HCT116 (cell line): ENCODE measurements at regions not wholly inside any gene's neighbourhood (a gene's known extent, or its start where the extent isn't known, plus 50 kb on each side); places are given as distances from the start of the nearest gene placed in this dataset.

ENCODE experiments used
- ATAC-seq: fragments of 200-7000 bp; cut with Tn5 transposase; 2 replicates; pipeline ENCODE4 v1.9.1; 2020; ENCODE audit warnings: mild to moderate bottlenecking, moderate library complexity
- BruUV-seq: library from RNA; stranded (reverse); fragments of 400-500 nt; replicated peaks from 2 replicates; lab custom pipeline; 2021; lab: Mats Ljungman, UMichigan
- CTCF ChIA-PET: fragments of 300-600 bp; sonication (Branson Sonifier 250); formaldehyde crosslinking; loops from one replicate; lab custom pipeline; 2021; ENCODE audit warnings: antibody characterized with exemption; lab: Charles Lee
- POLR2A ChIA-PET: fragments of 300-600, 350-600 bp; sonication (Branson Sonifier 250); formaldehyde crosslinking; loops from one replicate; lab custom pipeline; 2021; ENCODE audit warnings: antibody characterized with exemption; lab: Charles Lee
- RAD21 ChIA-PET, 2 experiments: fragments of 300-600 bp; sonication (Branson Sonifier 250); formaldehyde crosslinking; loops; one replicate each; lab custom pipeline; 2023; ENCODE audit warnings: low total read pairs in 2 of 2; ENCODE audit not compliant: uncharacterized antibody in 2 of 2, unreplicated experiment in 2 of 2, low non-redundant PET in 1 of 2; lab: Charles Lee
- DNase-seq: peaks from one replicate; pipeline ENCODE4 v3.0.0-alpha.2; 2010; ENCODE audit warnings: low read depth, low spot score
- H2AFZ ChIP-seq: fragments of 200-600 bp; shearing (Covaris generic), sonication (generic); 2 replicates; pipeline ENCODE4 v1.6.1; 2017; ENCODE audit warnings: low read depth, mixed run types, mixed read lengths, antibody characterized with exemption, low read length; ENCODE audit not compliant: poor library complexity, severe bottlenecking
- H3K27ac ChIP-seq: 2 replicates; pipeline ENCODE4 v1.5.1; 2012; ENCODE audit warnings: low read depth, low read length
- H3K27me3 ChIP-seq: fragments of 200-600 bp; sonication (generic); 2 replicates; pipeline ENCODE4 v1.6.1; 2016; ENCODE audit warnings: mixed run types, low read length, mixed read lengths; ENCODE audit not compliant: insufficient read depth
- H3K36me3 ChIP-seq, 2 experiments: fragments of 200-500 bp in 1 of 2; fragments of 200-600 bp in 1 of 2; sonication (Bioruptor generic) in 1 of 2; sonication (generic) in 1 of 2; 2 replicates each; pipeline versions ENCODE4 v1.5.1 to v1.6.1; 2014 to 2016; ENCODE audit warnings: low read length in 2 of 2, inconsistent platforms in 1 of 2, mixed read lengths in 1 of 2, mixed run types in 1 of 2; ENCODE audit not compliant: insufficient read depth in 2 of 2, control insufficient read depth in 1 of 2
- H3K4me1 ChIP-seq, 2 experiments: fragments of 200-600 bp in 1 of 2; sonication (generic) in 1 of 2; 2 replicates each; pipeline versions ENCODE4 v1.5.1 to v1.6.1; 2012 to 2017; ENCODE audit warnings: low read length in 2 of 2, inconsistent platforms in 1 of 2, mild to moderate bottlenecking in 1 of 2, mixed read lengths in 1 of 2, mixed run types in 1 of 2, moderate library complexity in 1 of 2; ENCODE audit not compliant: insufficient read depth in 2 of 2, control insufficient read depth in 1 of 2
- H3K4me2 ChIP-seq: fragments of 200-600 bp; sonication (generic); 2 replicates; pipeline ENCODE4 v1.6.1; 2017; ENCODE audit warnings: mixed run types, low read length, mixed read lengths
- H3K4me3 ChIP-seq, 2 experiments: fragments of 200-600 bp in 1 of 2; sonication (generic) in 1 of 2; replicated peaks in 1 of 2; 2 replicates each; pipeline ENCODE4 v1.5.1; 2011 to 2016; ENCODE audit warnings: low read length in 2 of 2, control low read depth in 1 of 2, low read depth in 1 of 2, mild to moderate bottlenecking in 1 of 2, mixed read lengths in 1 of 2, mixed run types in 1 of 2
- H3K79me2 ChIP-seq: fragments of 200-600 bp; sonication (generic); 2 replicates; pipeline ENCODE4 v1.6.1; 2017; ENCODE audit warnings: mild to moderate bottlenecking, mixed run types, low read length, moderate library complexity, mixed read lengths; ENCODE audit not compliant: insufficient read depth
- H3K9ac ChIP-seq: fragments of 200-600 bp; sonication (generic); 2 replicates; pipeline ENCODE4 v1.6.1; 2016; ENCODE audit warnings: low read length, mixed read lengths
- H3K9me2 ChIP-seq: fragments of 200-600 bp; sonication (generic), shearing (Covaris generic); 2 replicates; pipeline ENCODE4 v1.6.1; 2017; ENCODE audit warnings: mixed run types, mild to moderate bottlenecking, moderate library complexity; ENCODE audit not compliant: insufficient read depth
- H3K9me3 ChIP-seq, 2 experiments: fragments of 200-500 bp in 1 of 2; fragments of 200-600 bp in 1 of 2; sonication (Bioruptor generic) in 1 of 2; sonication (generic) in 1 of 2; 2 replicates each; pipeline ENCODE4 v1.6.1; 2014 to 2017; ENCODE audit warnings: low read length in 2 of 2, mixed read lengths in 2 of 2, inconsistent platforms in 1 of 2, low read depth in 1 of 2, mild to moderate bottlenecking in 1 of 2, mixed run types in 1 of 2, moderate library complexity in 1 of 2; ENCODE audit not compliant: control insufficient read depth in 1 of 2, insufficient read depth in 1 of 2
- H4K20me1 ChIP-seq: fragments of 200-600 bp; sonication (generic), shearing (Covaris generic); 2 replicates; pipeline ENCODE4 v1.6.1; 2017; ENCODE audit warnings: mixed run types, mild to moderate bottlenecking, moderate library complexity; ENCODE audit not compliant: insufficient read depth
- CEBPB ChIP-seq: IDR thresholded peaks from 2 replicates; pipeline ENCODE4 v1.6.1; 2012; ENCODE audit warnings: low read depth
- ELF1 ChIP-seq: IDR thresholded peaks from 2 replicates; pipeline ENCODE4 v1.6.1; 2012; ENCODE audit warnings: low read depth, borderline replicate concordance
- EZH2phosphoT487 ChIP-seq: fragments of 200-600 bp; IDR thresholded peaks from 2 replicates; pipeline ENCODE4 v1.6.1; 2018; ENCODE audit warnings: antibody characterized with exemption, borderline replicate concordance
- FOSL1 ChIP-seq: IDR thresholded peaks from 2 replicates; pipeline ENCODE4 v1.6.1; 2012; ENCODE audit warnings: low read depth
- POLR2A ChIP-seq: IDR thresholded peaks from 2 replicates; pipeline ENCODE4 v1.7.0; 2011; ENCODE audit warnings: borderline replicate concordance; ENCODE audit not compliant: insufficient read depth, insufficient read length; ENCODE audit errors: extremely low read depth
- POLR2AphosphoS5 ChIP-seq: IDR thresholded peaks from 2 replicates; pipeline ENCODE4 v1.6.1; 2011; ENCODE audit warnings: mild to moderate bottlenecking, low read depth, low read length, moderate library complexity
- RAD21 ChIP-seq: IDR thresholded peaks from 2 replicates; pipeline ENCODE4 v1.6.1; 2012; ENCODE audit warnings: low read depth, mild to moderate bottlenecking
- SP1 ChIP-seq: IDR thresholded peaks from 2 replicates; pipeline ENCODE4 v1.6.1; 2012; ENCODE audit warnings: low read depth
- TCF7L2 ChIP-seq: IDR thresholded peaks from 2 replicates; pipeline ENCODE4 v1.7.0; 2011; ENCODE audit warnings: borderline replicate concordance, inconsistent platforms; ENCODE audit not compliant: insufficient read depth, insufficient read length; ENCODE audit errors: extremely low read depth
- ZFX ChIP-seq: fragments of 450-650 bp; IDR thresholded peaks from 2 replicates; pipeline ENCODE4 v1.6.1; 2017
- ZNF274 ChIP-seq: fragments of 200-500 bp; sonication (Bioruptor generic); IDR thresholded peaks from 2 replicates; pipeline ENCODE4 v1.6.1; 2014; ENCODE audit warnings: mild to moderate bottlenecking, low read depth, low read length, inconsistent platforms
- intact Hi-C: fragments of 100-400 bp; cut with micrococcal nuclease; formaldehyde crosslinking; loops from 2 replicates; pipeline ENCODE4 v1.10.0; 2022
- TF ChIP-seq, protein P1 (sequence below): IDR thresholded peaks from 2 replicates; pipeline ENCODE4 v1.6.1; 2012; ENCODE audit warnings: low read depth
- TF ChIP-seq, protein P2 (sequence below), 3 experiments: fragments of 200-600 bp in 1 of 3; sonication (generic) in 1 of 3; IDR thresholded peaks in 2 of 3; conservative IDR thresholded peaks in 1 of 3; 2 replicates each; pipeline ENCODE4 v1.5.1; 2012 to 2017; ENCODE audit warnings: low read depth in 2 of 3, low read length in 2 of 3, antibody characterized with exemption in 1 of 3, borderline replicate concordance in 1 of 3, control low read depth in 1 of 3, mild to moderate bottlenecking in 1 of 3, mixed read lengths in 1 of 3, mixed run types in 1 of 3, moderate library complexity in 1 of 3; ENCODE audit not compliant: insufficient read depth in 1 of 3
- TF ChIP-seq, protein P3 (sequence below): IDR thresholded peaks from 2 replicates; pipeline ENCODE4 v1.6.1; 2012
- TF ChIP-seq, protein P4 (sequence below): IDR thresholded peaks from 2 replicates; pipeline ENCODE4 v1.6.1; 2012

DNA sequence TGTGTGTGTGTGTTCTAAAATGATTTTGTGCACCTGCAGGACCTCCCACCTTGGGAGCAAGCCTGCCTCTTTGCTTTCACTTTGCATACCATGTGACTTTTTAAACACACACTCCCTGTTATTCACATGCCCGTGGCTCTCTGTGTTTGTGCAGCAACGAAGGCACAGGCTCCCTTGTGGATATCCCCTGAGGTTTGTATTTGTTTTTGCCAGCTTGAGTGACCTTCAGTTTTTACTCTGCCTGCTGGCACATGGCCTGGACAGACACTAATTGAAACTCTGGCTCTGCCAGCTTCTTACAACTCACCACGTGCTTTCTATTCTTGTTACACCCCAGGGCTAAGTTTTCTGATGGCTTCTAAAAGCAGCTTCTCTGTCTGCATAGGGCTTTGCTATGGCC lies 885.8 kb downstream of the SH3BGRL start (continued):
- TF ChIP-seq, protein P1, sequence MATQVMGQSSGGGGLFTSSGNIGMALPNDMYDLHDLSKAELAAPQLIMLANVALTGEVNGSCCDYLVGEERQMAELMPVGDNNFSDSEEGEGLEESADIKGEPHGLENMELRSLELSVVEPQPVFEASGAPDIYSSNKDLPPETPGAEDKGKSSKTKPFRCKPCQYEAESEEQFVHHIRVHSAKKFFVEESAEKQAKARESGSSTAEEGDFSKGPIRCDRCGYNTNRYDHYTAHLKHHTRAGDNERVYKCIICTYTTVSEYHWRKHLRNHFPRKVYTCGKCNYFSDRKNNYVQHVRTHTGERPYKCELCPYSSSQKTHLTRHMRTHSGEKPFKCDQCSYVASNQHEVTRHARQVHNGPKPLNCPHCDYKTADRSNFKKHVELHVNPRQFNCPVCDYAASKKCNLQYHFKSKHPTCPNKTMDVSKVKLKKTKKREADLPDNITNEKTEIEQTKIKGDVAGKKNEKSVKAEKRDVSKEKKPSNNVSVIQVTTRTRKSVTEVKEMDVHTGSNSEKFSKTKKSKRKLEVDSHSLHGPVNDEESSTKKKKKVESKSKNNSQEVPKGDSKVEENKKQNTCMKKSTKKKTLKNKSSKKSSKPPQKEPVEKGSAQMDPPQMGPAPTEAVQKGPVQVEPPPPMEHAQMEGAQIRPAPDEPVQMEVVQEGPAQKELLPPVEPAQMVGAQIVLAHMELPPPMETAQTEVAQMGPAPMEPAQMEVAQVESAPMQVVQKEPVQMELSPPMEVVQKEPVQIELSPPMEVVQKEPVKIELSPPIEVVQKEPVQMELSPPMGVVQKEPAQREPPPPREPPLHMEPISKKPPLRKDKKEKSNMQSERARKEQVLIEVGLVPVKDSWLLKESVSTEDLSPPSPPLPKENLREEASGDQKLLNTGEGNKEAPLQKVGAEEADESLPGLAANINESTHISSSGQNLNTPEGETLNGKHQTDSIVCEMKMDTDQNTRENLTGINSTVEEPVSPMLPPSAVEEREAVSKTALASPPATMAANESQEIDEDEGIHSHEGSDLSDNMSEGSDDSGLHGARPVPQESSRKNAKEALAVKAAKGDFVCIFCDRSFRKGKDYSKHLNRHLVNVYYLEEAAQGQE = no peak
- TF ChIP-seq, protein P2, sequence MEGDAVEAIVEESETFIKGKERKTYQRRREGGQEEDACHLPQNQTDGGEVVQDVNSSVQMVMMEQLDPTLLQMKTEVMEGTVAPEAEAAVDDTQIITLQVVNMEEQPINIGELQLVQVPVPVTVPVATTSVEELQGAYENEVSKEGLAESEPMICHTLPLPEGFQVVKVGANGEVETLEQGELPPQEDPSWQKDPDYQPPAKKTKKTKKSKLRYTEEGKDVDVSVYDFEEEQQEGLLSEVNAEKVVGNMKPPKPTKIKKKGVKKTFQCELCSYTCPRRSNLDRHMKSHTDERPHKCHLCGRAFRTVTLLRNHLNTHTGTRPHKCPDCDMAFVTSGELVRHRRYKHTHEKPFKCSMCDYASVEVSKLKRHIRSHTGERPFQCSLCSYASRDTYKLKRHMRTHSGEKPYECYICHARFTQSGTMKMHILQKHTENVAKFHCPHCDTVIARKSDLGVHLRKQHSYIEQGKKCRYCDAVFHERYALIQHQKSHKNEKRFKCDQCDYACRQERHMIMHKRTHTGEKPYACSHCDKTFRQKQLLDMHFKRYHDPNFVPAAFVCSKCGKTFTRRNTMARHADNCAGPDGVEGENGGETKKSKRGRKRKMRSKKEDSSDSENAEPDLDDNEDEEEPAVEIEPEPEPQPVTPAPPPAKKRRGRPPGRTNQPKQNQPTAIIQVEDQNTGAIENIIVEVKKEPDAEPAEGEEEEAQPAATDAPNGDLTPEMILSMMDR (IDR thresholded peaks at IDR 0.05 in 2 of 3, conservative IDR thresholded peaks at IDR 0.05 in 1 of 3; ENCODE audit: borderline replicate concordance in 1 of 3, insufficient read depth in 1 of 3, low read depth in 2 of 3, low read length in 2 of 3) = no peak
- TF ChIP-seq ZFX (no peak), POLR2A (no peak), FOSL1 (no peak), TCF7L2 (no peak), RAD21 (no peak), ZNF274 (no peak)

DNA sequence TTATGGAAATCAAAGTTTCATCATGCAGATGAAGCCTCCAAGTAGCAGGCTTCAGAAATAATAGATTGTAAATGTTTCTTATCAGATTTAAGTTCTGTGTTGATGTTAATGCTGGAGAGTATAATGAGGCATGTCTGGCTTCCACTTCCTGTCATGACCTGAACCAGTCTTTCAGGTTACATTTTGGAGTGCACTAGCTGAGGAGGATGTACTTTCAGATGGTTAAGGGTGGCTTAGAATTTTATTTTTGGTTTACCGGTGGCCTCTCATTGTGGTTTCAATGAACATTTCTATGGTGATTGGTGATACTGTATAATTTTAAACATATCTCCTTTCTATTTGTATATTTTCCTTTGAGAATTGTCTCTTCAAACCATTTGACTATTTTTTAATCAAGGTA lies 890.4 kb downstream of the SH3BGRL start:
- POLR2A ChIA-PET = no interaction called here
- RAD21 ChIA-PET = no interaction called here
- Histone ChIP-seq H3K9me2 (no peaks in the 10 kb centered on the region), H3K4me2 (no peak overlapping the region), H2AFZ (no peak overlapping the region), H3K36me3 (no peaks in the 10 kb centered on the region), H3K9ac (no peak overlapping the region), H3K9me3 (no peaks in the 10 kb centered on the region), H3K79me2 (no peaks in the 10 kb centered on the region), H3K27me3 (no peaks in the 10 kb centered on the region), H3K27ac (no peak overlapping the region), H3K4me3 (no peak overlapping the region), H3K4me1 (no peaks in the 10 kb centered on the region), H4K20me1 (no peaks in the 10 kb centered on the region)
- no peak for DNase-seq
- BruUV-seq = no TSS peak
- intact Hi-C loops = no loop called here
- CTCF ChIA-PET = no interaction called here
- ATAC-seq = no peak
- TF ChIP-seq CEBPB (no peak), RAD21 (no peak), EZH2phosphoT487 (no peak), TCF7L2 (no peak), POLR2A (no peak), POLR2AphosphoS5 (no peak), SP1 (no peak), ELF1 (no peak)
- TF ChIP-seq, protein P3, sequence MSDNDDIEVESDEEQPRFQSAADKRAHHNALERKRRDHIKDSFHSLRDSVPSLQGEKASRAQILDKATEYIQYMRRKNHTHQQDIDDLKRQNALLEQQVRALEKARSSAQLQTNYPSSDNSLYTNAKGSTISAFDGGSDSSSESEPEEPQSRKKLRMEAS = no peak
- TF ChIP-seq, protein P4, sequence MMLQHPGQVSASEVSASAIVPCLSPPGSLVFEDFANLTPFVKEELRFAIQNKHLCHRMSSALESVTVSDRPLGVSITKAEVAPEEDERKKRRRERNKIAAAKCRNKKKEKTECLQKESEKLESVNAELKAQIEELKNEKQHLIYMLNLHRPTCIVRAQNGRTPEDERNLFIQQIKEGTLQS = no peak
- TF ChIP-seq, protein P2 (IDR thresholded peaks at IDR 0.05 in 2 of 3, conservative IDR thresholded peaks at IDR 0.05 in 1 of 3; ENCODE audit: borderline replicate concordance in 1 of 3, insufficient read depth in 1 of 3, low read depth in 2 of 3, low read length in 2 of 3) = no peak
